ENCODE measurements at regions not wholly inside any gene's neighbourhood (a gene's known extent, or its start where the extent isn't known, plus 50 kb on each side); places are given as distances from the start of the nearest gene placed in this dataset.
A peak's percentile ranks its signal among the peaks of the same experiment; 100 is the strongest.

GRCh38 chr13:103676329-103676728 is 610.1 kb upstream of the SLC10A2 start:
- Histone ChIP-seq H3K9me3 (ENCODE audit: low read depth) (no peaks in the 10 kb centered on the region), H3K27ac (no peak overlapping the region), H3K27me3 (no peaks in the 10 kb centered on the region), H3K4me2 (no peak overlapping the region), H3K79me2 (no peaks in the 10 kb centered on the region), H3K4me1 (ENCODE audit: insufficient read depth) (no peaks in the 10 kb centered on the region), H3K4me3 (no peak overlapping the region), H3K36me3 (replicated peaks; ENCODE audit: insufficient read depth, low read depth) (no peaks in the 10 kb centered on the region), H3K9me2 (replicated peaks; ENCODE audit: insufficient read depth) (no peaks in the 10 kb centered on the region), H2AFZ (no peak overlapping the region), H4K20me1 (ENCODE audit: insufficient read depth, poor library complexity, severe bottlenecking) (no peaks in the 10 kb centered on the region)
- TF ChIP-seq EZH2phosphoT487 (IDR thresholded peaks at IDR 0.05; ENCODE audit: low read depth, severe bottlenecking, unreplicated experiment) (no peak), EZH2 (IDR thresholded peaks at IDR 0.05; ENCODE audit: borderline replicate concordance) (no peak), CTCF (IDR thresholded peaks at IDR 0.05; ENCODE audit: poor library complexity) (no peak)
- no peak for DNase-seq (ENCODE audit: low spot score)

GRCh38 chr13:103671547-103671946 is 605.3 kb upstream of the SLC10A2 start:
- TF ChIP-seq EZH2 (IDR thresholded peaks at IDR 0.05; ENCODE audit: borderline replicate concordance) (no peak), CTCF (IDR thresholded peaks at IDR 0.05; ENCODE audit: poor library complexity) (no peak), EZH2phosphoT487 (IDR thresholded peaks at IDR 0.05; ENCODE audit: low read depth, severe bottlenecking, unreplicated experiment) (no peak)
- no peak overlapping the region for H3K27ac ChIP-seq
- H3K9me3 ChIP-seq (ENCODE audit: low read depth): no peaks in the 10 kb centered on the region
- no peak overlapping the region for H3K4me3 ChIP-seq
- H4K20me1 ChIP-seq (ENCODE audit: insufficient read depth, poor library complexity, severe bottlenecking): no peaks in the 10 kb centered on the region
- no peaks in the 10 kb centered on the region for H3K9me2 ChIP-seq (replicated peaks; ENCODE audit: insufficient read depth)
- H3K4me2 ChIP-seq: no peak overlapping the region
- WGBS (ENCODE audit: low lambda C conversion rate, missing lambda C conversion rate): 84% methylated on average over 5 of the region's 5 CpGs
- DNase-seq (ENCODE audit: low spot score): peak; percentile 9
- no peaks in the 10 kb centered on the region for H3K79me2 ChIP-seq
- no peaks in the 10 kb centered on the region for H3K27me3 ChIP-seq
- no peaks in the 10 kb centered on the region for H3K4me1 ChIP-seq (ENCODE audit: insufficient read depth)
- H2AFZ ChIP-seq: no peak overlapping the region
- H3K36me3 ChIP-seq (replicated peaks; ENCODE audit: insufficient read depth, low read depth): no peaks in the 10 kb centered on the region

- no peaks in the 10 kb centered on the region for H3K36me3 ChIP-seq (replicated peaks; ENCODE audit: insufficient read depth, low read depth)
- no peaks in the 10 kb centered on the region for H4K20me1 ChIP-seq (ENCODE audit: insufficient read depth, poor library complexity, severe bottlenecking)
- no peaks in the 10 kb centered on the region for H3K9me3 ChIP-seq (ENCODE audit: low read depth)
- no peak overlapping the region for H2AFZ ChIP-seq
- 95% methylated on average over 4 of the region's 4 CpGs for WGBS (ENCODE audit: low lambda C conversion rate, missing lambda C conversion rate)
- H3K9me2 ChIP-seq (replicated peaks; ENCODE audit: insufficient read depth): no peaks in the 10 kb centered on the region
- TF ChIP-seq EZH2phosphoT487 (IDR thresholded peaks at IDR 0.05; ENCODE audit: low read depth, severe bottlenecking, unreplicated experiment) (no peak), EZH2 (IDR thresholded peaks at IDR 0.05; ENCODE audit: borderline replicate concordance) (no peak), CTCF (IDR thresholded peaks at IDR 0.05; ENCODE audit: poor library complexity) (no peak)
- H3K4me1 ChIP-seq (ENCODE audit: insufficient read depth): no peaks in the 10 kb centered on the region
- no peak for DNase-seq (ENCODE audit: low spot score)
- H3K27ac ChIP-seq: no peak overlapping the region
- H3K4me2 ChIP-seq: no peak overlapping the region
- H3K27me3 ChIP-seq: no peaks in the 10 kb centered on the region
- H3K4me3 ChIP-seq: no peak overlapping the region
- H3K79me2 ChIP-seq: no peaks in the 10 kb centered on the region
These were observed 597.8 kb upstream of the SLC10A2 start for GRCh38 chr13:103663996-103664395.

- H4K20me1 ChIP-seq (ENCODE audit: insufficient read depth, poor library complexity, severe bottlenecking): no peaks in the 10 kb centered on the region
- WGBS (ENCODE audit: low lambda C conversion rate, missing lambda C conversion rate): 83% methylated on average over 4 of the region's 4 CpGs
These were observed 590.1 kb upstream of the SLC10A2 start for GRCh38 chr13:103656311-103656710.

More at GRCh38 chr13:103656311-103656710, 590.1 kb upstream of the SLC10A2 start:
- no peaks in the 10 kb centered on the region for H3K9me3 ChIP-seq (ENCODE audit: low read depth)
- DNase-seq (ENCODE audit: low spot score): no peak
- TF ChIP-seq EZH2phosphoT487 (IDR thresholded peaks at IDR 0.05; ENCODE audit: low read depth, severe bottlenecking, unreplicated experiment): no peak
- TF ChIP-seq CTCF (IDR thresholded peaks at IDR 0.05; ENCODE audit: poor library complexity): no peak
- no peak for TF ChIP-seq EZH2 (IDR thresholded peaks at IDR 0.05; ENCODE audit: borderline replicate concordance)
- no peaks in the 10 kb centered on the region for H3K4me1 ChIP-seq (ENCODE audit: insufficient read depth)
- H3K4me2 ChIP-seq: no peak overlapping the region
- H3K9me2 ChIP-seq (replicated peaks; ENCODE audit: insufficient read depth): no peaks in the 10 kb centered on the region
- no peak overlapping the region for H3K27ac ChIP-seq
- no peaks in the 10 kb centered on the region for H3K27me3 ChIP-seq
- no peaks in the 10 kb centered on the region for H3K36me3 ChIP-seq (replicated peaks; ENCODE audit: insufficient read depth, low read depth)
- H3K4me3 ChIP-seq: no peak overlapping the region
- H3K79me2 ChIP-seq: no peaks in the 10 kb centered on the region
- H2AFZ ChIP-seq: no peak overlapping the region

Data from hepatocyte (in vitro differentiated cells).